Adrenal gland (tissue), 9 donors: ENCODE measurements at regions not wholly inside any gene's neighbourhood (a gene's known extent, or its start where the extent isn't known, plus 50 kb on each side); places are given as distances from the start of the nearest gene placed in this dataset.

Experiments used
- DNase-seq, 7 donors: peaks; one replicate each; pipeline ENCODE4 v3.0.0-alpha.2; 2019 to 2020
- H3K27ac ChIP-seq, 5 donors: fragments of 200-600 bp; sonication (generic) in 4 of 5; 1 replicate in 3 of 5; 2 replicates in 2 of 5; pipeline versions ENCODE4 v1.5.1 to v1.8.0; 2016 to 2020; ENCODE audit warnings: mild to moderate bottlenecking in 1 of 5
- H3K27me3 ChIP-seq: fragments of 200-600 bp; 2 replicates; pipeline ENCODE4 v1.8.0; 2021
- H3K36me3 ChIP-seq, 2 donors: fragments of 200-600 bp; replicated peaks in 1 of 2; 1 replicate in 1 of 2; 2 replicates in 1 of 2; pipeline versions ENCODE4 v1.5.1 to v1.8.0; 2018 to 2022
- H3K4me1 ChIP-seq, 2 donors: fragments of 200-600 bp; replicated peaks in 1 of 2; 1 replicate in 1 of 2; 2 replicates in 1 of 2; pipeline versions ENCODE4 v1.5.1 to v1.8.0; 2018 to 2021
- H3K4me3 ChIP-seq, 4 donors: fragments of 200-600 bp; sonication (generic) in 3 of 4; one replicate each; pipeline ENCODE4 v1.5.1; 2016 to 2018
- H3K9me3 ChIP-seq, 3 donors: fragments of 200-600 bp; sonication (generic) in 1 of 3; replicated peaks in 1 of 3; 1 replicate in 2 of 3; 2 replicates in 1 of 3; pipeline versions ENCODE4 v1.5.1 to v1.8.0; 2016 to 2021
- CTCF ChIP-seq, 6 experiments: fragments of 450-650 bp in 4 of 6; fragments of 200-600 bp in 2 of 6; sonication (generic) in 1 of 6; IDR thresholded peaks; 1 replicate in 5 of 6; 2 replicates in 1 of 6; pipeline versions ENCODE4 v1.5.1 to v1.8.0; 2016 to 2021; ENCODE audit warnings: antibody characterized with exemption in 6 of 6, mild to moderate bottlenecking in 2 of 6, moderate library complexity in 1 of 6
- POLR2A ChIP-seq, 2 donors: fragments of 450-650 bp; IDR thresholded peaks; one replicate each; pipeline ENCODE4 v1.6.1; 2017; ENCODE audit warnings: antibody characterized with exemption in 2 of 2, mild to moderate bottlenecking in 2 of 2, moderate library complexity in 1 of 2
- WGBS, 4 donors: extraction: QIAGEN DNeasy Blood & Tissue Kit in 2 of 4; methylation state at CpG; one replicate each; pipeline versions ENCODE4 v1.1.5 to v1.1.7; 2013 to 2017; 5-methylcytosine and 5-hydroxymethylcytosine counted together
- intact Hi-C, 2 donors: fragments of 100-400 bp; cut with DNase I; formaldehyde crosslinking; loops; one replicate each; pipeline versions ENCODE4 v1.14.1 to v1.15.0; 2022 to 2023
- donor health status: healthy with polysubstance abuse.
- donor health status: Bipolar disorder and iron deficiency.
- donor health status: DM: yes; HTN: yes; CAD: no.
- donor health status: DM: no; HTN: no; CAD: no.
- donor health status: DM: no; HTN: no; CAD: no.

GRCh38 chr18:42636309-42636708 is 479.2 kb downstream of the RIT2 start:
- Histone ChIP-seq H3K9me3 (no peaks in the 10 kb centered on the region), H3K27me3 (no peaks in the 10 kb centered on the region), H3K27ac (no peak overlapping the region), H3K4me3 (no peak overlapping the region), H3K36me3 (no peaks in the 10 kb centered on the region), H3K4me1 (no peaks in the 10 kb centered on the region)
- intact Hi-C loops = no loop called here
- 67 to 81% (median 75%) methylated on average over 2 of the region's 2 CpGs for WGBS, 4 donors
- no peak for DNase-seq
- TF ChIP-seq CTCF (IDR thresholded peaks at IDR 0.05) (no peak), POLR2A (IDR thresholded peaks at IDR 0.05) (no peak)

GRCh38 chr18:42640160-42640559 is 475.3 kb downstream of the RIT2 start:
- DNase-seq = no peak

GRCh38 chr18:42641996-42642395 is 473.5 kb downstream of the RIT2 start:
- H3K27ac ChIP-seq = no peak overlapping the region
- no peaks in the 10 kb centered on the region for H3K36me3 ChIP-seq
- 86 to 87% (median 87%) methylated on average over 5 of the region's 5 CpGs for WGBS, 4 donors
- no peaks in the 10 kb centered on the region for H3K4me1 ChIP-seq
- TF ChIP-seq POLR2A (IDR thresholded peaks at IDR 0.05) (no peak), CTCF (IDR thresholded peaks at IDR 0.05) (no peak)
- no peaks in the 10 kb centered on the region for H3K9me3 ChIP-seq
- H3K4me3 ChIP-seq = no peak overlapping the region
- intact Hi-C loops = no loop called here
- DNase-seq = no peak
- no peaks in the 10 kb centered on the region for H3K27me3 ChIP-seq

More at GRCh38 chr18:42640160-42640559, 475.3 kb downstream of the RIT2 start:
- intact Hi-C loops = no loop called here
- H3K27ac ChIP-seq = no peak overlapping the region
- no peaks in the 10 kb centered on the region for H3K27me3 ChIP-seq
- H3K36me3 ChIP-seq = no peaks in the 10 kb centered on the region
- no peak overlapping the region for H3K4me3 ChIP-seq
- no peak for TF ChIP-seq CTCF (IDR thresholded peaks at IDR 0.05)
- TF ChIP-seq POLR2A (IDR thresholded peaks at IDR 0.05) = no peak
- no peaks in the 10 kb centered on the region for H3K9me3 ChIP-seq
- H3K4me1 ChIP-seq = no peaks in the 10 kb centered on the region

- TF ChIP-seq POLR2A (IDR thresholded peaks at IDR 0.05) (no peak), CTCF (IDR thresholded peaks at IDR 0.05) (no peak)
- Histone ChIP-seq H3K4me1 (no peaks in the 10 kb centered on the region), H3K27me3 (no peaks in the 10 kb centered on the region), H3K9me3 (no peaks in the 10 kb centered on the region), H3K4me3 (no peak overlapping the region), H3K36me3 (no peaks in the 10 kb centered on the region), H3K27ac (no peak overlapping the region)
- intact Hi-C loops = no loop called here
- no peak for DNase-seq
- 32 to 46% (median 43%) methylated on average over 3 of the region's 3 CpGs for WGBS, 4 donors
Measured at GRCh38 chr18:42644729-42645131, 470.8 kb downstream of the RIT2 start.
